H1 (cell line): ENCODE measurements at regions not wholly inside any gene's neighbourhood (a gene's known extent, or its start where the extent isn't known, plus 50 kb on each side); places are given as distances from the start of the nearest gene placed in this dataset.

ENCODE experiments used
- CTCF ChIA-PET: fragments of 300-600 bp; sonication (Branson Sonifier 250); formaldehyde crosslinking; loops from one replicate; lab custom pipeline; 2021; ENCODE audit not compliant: partially characterized antibody; lab: Charles Lee
- POLR2A ChIA-PET: fragments of 300-600 bp; sonication (Branson Sonifier 250); formaldehyde crosslinking; loops from one replicate; lab custom pipeline; 2021; ENCODE audit warnings: inconsistent platforms; ENCODE audit not compliant: partially characterized antibody; lab: Charles Lee
- DNase-seq, 2 experiments: peaks; one replicate each; pipeline versions ENCODE4 v3.0.0 to v3.0.0-alpha.2; 2010 to 2022; ENCODE audit warnings: low spot score in 2 of 2, low read depth in 1 of 2, mixed read lengths in 1 of 2
- FAIRE-seq: peaks from 2 replicates; lab custom pipeline; 2011; peaks lifted over from hg19 to GRCh38; lab: Jason Lieb, UNC
- H2AFZ ChIP-seq: 2 replicates; pipeline ENCODE4 v1.8.1; 2012; ENCODE audit warnings: low read length, inconsistent platforms
- H2AK5ac ChIP-seq: 2 replicates; pipeline ENCODE4 v1.6.1; 2013; ENCODE audit warnings: low read depth, low read length
- H2BK120ac ChIP-seq: replicated peaks from 2 replicates; pipeline ENCODE3; 2013; ENCODE audit warnings: low read depth, low read length, inconsistent platforms
- H2BK12ac ChIP-seq: 2 replicates; pipeline ENCODE4 v1.6.1; 2013; ENCODE audit warnings: low read depth, low read length
- H2BK15ac ChIP-seq: 2 replicates; pipeline ENCODE4 v1.6.1; 2013; ENCODE audit warnings: low read length
- H2BK20ac ChIP-seq: 2 replicates; pipeline ENCODE4 v1.6.1; 2013; ENCODE audit warnings: low read length
- H2BK5ac ChIP-seq: 2 replicates; pipeline ENCODE4 v1.6.1; 2013; ENCODE audit warnings: low read depth, low read length
- H3K14ac ChIP-seq: 2 replicates; pipeline ENCODE4 v1.6.1; 2013; ENCODE audit warnings: inconsistent platforms; ENCODE audit not compliant: insufficient read length
- H3K18ac ChIP-seq: 2 replicates; pipeline ENCODE4 v1.6.1; 2013; ENCODE audit warnings: low read length; ENCODE audit errors: extremely low read depth
- H3K23ac ChIP-seq: 2 replicates; pipeline ENCODE4 v1.6.1; 2013; ENCODE audit warnings: inconsistent platforms; ENCODE audit not compliant: insufficient read length
- H3K23me2 ChIP-seq: 2 replicates; pipeline ENCODE4 v1.6.1; 2013; ENCODE audit warnings: low read depth, low read length
- H3K27ac ChIP-seq: 2 replicates; pipeline ENCODE4 v1.6.1; 2011; ENCODE audit warnings: low read depth, low read length, inconsistent platforms
- H3K27me3 ChIP-seq, 4 experiments: replicated peaks in 1 of 4; 1 replicate in 1 of 4; 2 replicates in 3 of 4; pipeline versions ENCODE4 v1.6.1 to v1.8.1; 2011 to 2013; ENCODE audit warnings: low read length in 3 of 4, mild to moderate bottlenecking in 3 of 4, inconsistent platforms in 2 of 4, mixed read lengths in 2 of 4, moderate library complexity in 1 of 4; ENCODE audit not compliant: control insufficient read depth in 3 of 4, insufficient read depth in 3 of 4; ENCODE audit errors: extremely low read depth in 1 of 4
- H3K36me3 ChIP-seq, 4 experiments: 2 replicates each; pipeline versions ENCODE4 v1.6.1 to v1.8.1; 2011 to 2013; ENCODE audit warnings: mild to moderate bottlenecking in 4 of 4, low read length in 3 of 4, moderate library complexity in 2 of 4, control low read depth in 1 of 4, inconsistent platforms in 1 of 4; ENCODE audit not compliant: insufficient read depth in 4 of 4, control insufficient read depth in 2 of 4
- H3K4ac ChIP-seq: replicated peaks from 2 replicates; pipeline ENCODE3; 2013; ENCODE audit warnings: low read length, low read depth, mixed read lengths, inconsistent platforms; ENCODE audit not compliant: insufficient read length
- H3K4me1 ChIP-seq, 4 experiments: replicated peaks in 1 of 4; 1 replicate in 1 of 4; 2 replicates in 3 of 4; pipeline versions ENCODE4 v1.6.1 to v1.8.1; 2011 to 2013; ENCODE audit warnings: low read length in 3 of 4, inconsistent platforms in 2 of 4, mixed read lengths in 1 of 4; ENCODE audit not compliant: insufficient read depth in 4 of 4, control insufficient read depth in 3 of 4
- H3K4me2 ChIP-seq, 2 experiments: 2 replicates each; pipeline versions ENCODE4 v1.6.1 to v1.8.1; 2011 to 2013; ENCODE audit warnings: low read depth in 2 of 2, low read length in 2 of 2, control low read depth in 1 of 2, inconsistent platforms in 1 of 2, mild to moderate bottlenecking in 1 of 2; ENCODE audit not compliant: insufficient read depth in 1 of 2
- H3K4me3 ChIP-seq, 4 experiments: fragments of 200-600, 300-600 bp in 1 of 4; sonication (generic), shearing (Covaris generic), sonication (Bioruptor Twin) in 1 of 4; 2 replicates each; pipeline versions ENCODE4 v1.5.1 to v1.8.1; 2011 to 2016; ENCODE audit warnings: low read length in 4 of 4, low read depth in 3 of 4, control low read depth in 2 of 4, inconsistent platforms in 2 of 4, mild to moderate bottlenecking in 2 of 4, mixed read lengths in 1 of 4, moderate library complexity in 1 of 4; ENCODE audit not compliant: insufficient read depth in 2 of 4; ENCODE audit errors: extremely low read depth in 1 of 4
- H3K56ac ChIP-seq: replicated peaks from 2 replicates; pipeline ENCODE3; 2013; ENCODE audit warnings: low read depth, mild to moderate bottlenecking, mixed read lengths, low read length, inconsistent platforms; ENCODE audit not compliant: insufficient read length
- H3K79me1 ChIP-seq: 2 replicates; pipeline ENCODE4 v1.6.1; 2013; ENCODE audit warnings: low read depth, low read length, control low read depth
- H3K79me2 ChIP-seq, 2 experiments: 2 replicates each; pipeline versions ENCODE4 v1.6.1 to v1.8.1; 2012 to 2013; ENCODE audit warnings: low read length in 2 of 2, mild to moderate bottlenecking in 2 of 2, inconsistent platforms in 1 of 2; ENCODE audit not compliant: insufficient read depth in 2 of 2, control insufficient read depth in 1 of 2
- H3K9ac ChIP-seq, 4 experiments: replicated peaks in 1 of 4; 1 replicate in 1 of 4; 2 replicates in 3 of 4; pipeline versions ENCODE4 v1.6.1 to v1.8.1; 2011 to 2013; ENCODE audit warnings: low read depth in 3 of 4, low read length in 3 of 4, control low read depth in 2 of 4, mild to moderate bottlenecking in 2 of 4, moderate library complexity in 2 of 4, inconsistent platforms in 1 of 4; ENCODE audit errors: extremely low read depth in 1 of 4
- H3K9me3 ChIP-seq, 2 experiments: 2 replicates each; pipeline versions ENCODE4 v1.6.1 to v1.8.1; 2012 to 2013; ENCODE audit warnings: mild to moderate bottlenecking in 2 of 2, moderate library complexity in 2 of 2, control low read depth in 1 of 2, inconsistent platforms in 1 of 2, low read depth in 1 of 2, low read length in 1 of 2, mixed read lengths in 1 of 2; ENCODE audit not compliant: insufficient read depth in 2 of 2
- H4K20me1 ChIP-seq, 2 experiments: replicated peaks in 1 of 2; 2 replicates each; pipeline versions ENCODE3 to v1.8.1; 2011 to 2013; ENCODE audit warnings: inconsistent platforms in 2 of 2, low read length in 2 of 2, mild to moderate bottlenecking in 1 of 2; ENCODE audit not compliant: insufficient read depth in 2 of 2, control insufficient read depth in 1 of 2
- H4K5ac ChIP-seq: 2 replicates; pipeline ENCODE4 v1.6.1; 2013; ENCODE audit warnings: low read length, low read depth, mixed read lengths, inconsistent platforms; ENCODE audit not compliant: insufficient read length
- H4K8ac ChIP-seq: 2 replicates; pipeline ENCODE4 v1.8.0; 2013; ENCODE audit warnings: mild to moderate bottlenecking, moderate library complexity, low read length, inconsistent platforms; ENCODE audit not compliant: insufficient read depth; ENCODE audit errors: extremely low read depth
- H4K91ac ChIP-seq: replicated peaks from 2 replicates; pipeline ENCODE3; 2013; ENCODE audit warnings: low read length, mixed read lengths, inconsistent platforms; ENCODE audit not compliant: insufficient read length
- CBX8 ChIP-seq: fragments of 300-800, 300-1000 bp; sonication (generic); IDR thresholded peaks from 2 replicates; pipeline ENCODE4 v1.7.1; 2016; ENCODE audit warnings: low read depth, low read length, borderline replicate concordance
- GABPA ChIP-seq: IDR thresholded peaks from 2 replicates; pipeline ENCODE4 v1.6.1; 2011; ENCODE audit warnings: mild to moderate bottlenecking, low read length, moderate library complexity, borderline replicate concordance; ENCODE audit not compliant: insufficient read depth
- ZNF274 ChIP-seq: IDR thresholded peaks from 2 replicates; pipeline ENCODE4 v1.7.0; 2012; ENCODE audit warnings: low read length, borderline replicate concordance; ENCODE audit errors: extremely low read depth
- WGBS, 2 experiments: shearing (Covaris generic) in 1 of 2; methylation state at CpG; one replicate each; pipeline versions ENCODE4 v1.1.6 to v1.1.7; 2013 to 2015; ENCODE audit warnings: low lambda C conversion rate in 2 of 2, mixed read lengths in 2 of 2, inconsistent platforms in 1 of 2, low coverage in 1 of 2, missing lambda C conversion rate in 1 of 2; ENCODE audit not compliant: insufficient replicate concordance in 2 of 2, insufficient coverage in 1 of 2, insufficient read length in 1 of 2; ENCODE audit errors: extremely low coverage in 1 of 2, missing lambda C conversion rate in 1 of 2; 5-methylcytosine and 5-hydroxymethylcytosine counted together

GRCh38 chr18:78199002-78199401 is 780.6 kb upstream of the SALL3 start:
- Histone ChIP-seq H3K27me3 (no peaks in the 10 kb centered on the region), H3K4me3 (no peak overlapping the region), H3K79me2 (no peaks in the 10 kb centered on the region), H3K56ac (no peak overlapping the region), H3K23ac (no peak overlapping the region), H3K36me3 (no peaks in the 10 kb centered on the region), H3K79me1 (no peaks in the 10 kb centered on the region), H3K9me3 (no peaks in the 10 kb centered on the region), H2AFZ (no peak overlapping the region), H3K4me1 (no peaks in the 10 kb centered on the region; a peak in 1 of 7 replicates), H2BK12ac (no peak overlapping the region), H2BK15ac (no peak overlapping the region), H2BK5ac (no peak overlapping the region), H3K4ac (no peak overlapping the region), H3K23me2 (no peaks in the 10 kb centered on the region), H2AK5ac (no peak overlapping the region), H2BK120ac (no peak overlapping the region), H4K8ac (no peak overlapping the region), H3K14ac (no peak overlapping the region), H4K91ac (no peak overlapping the region), H4K5ac (no peak overlapping the region), H3K18ac (no peak overlapping the region), H3K9ac (no peak overlapping the region), H4K20me1 (no peaks in the 10 kb centered on the region), H3K4me2 (no peak overlapping the region), H2BK20ac (no peak overlapping the region), H3K27ac (no peak overlapping the region)
- WGBS, 2 experiments: 91% methylated on average over 5 of the region's 5 CpGs; no CpG with 5 or more reads in 1 of the 2 experiments
- POLR2A ChIA-PET: no interaction called here
- no peak for DNase-seq
- FAIRE-seq: no peak
- no peak for TF ChIP-seq GABPA
- TF ChIP-seq CBX8: no peak
- TF ChIP-seq ZNF274: no peak
- CTCF ChIA-PET: interaction anchor here (0.6 kb wide), 1 partner anchor 688 kb away, joined by 3 read pairs; no protein-coding TSS in a partner anchor
